HEK293T (cell line): ENCODE measurements at regions not wholly inside any gene's neighbourhood (a gene's known extent, or its start where the extent isn't known, plus 50 kb on each side); places are given as distances from the start of the nearest gene placed in this dataset.

Source experiments
- CTCF ChIA-PET: fragments of 350-600 bp; formaldehyde crosslinking; extraction: SDS; loops from one replicate; lab custom pipeline; 2021; ENCODE audit warnings: antibody characterized with exemption, inconsistent platforms; lab: Yijun Ruan, JAX
- POLR2A ChIA-PET: fragments of 350-600 bp; formaldehyde crosslinking; extraction: SDS; loops from one replicate; lab custom pipeline; 2020; ENCODE audit warnings: antibody characterized with exemption, inconsistent platforms; lab: Yijun Ruan, JAX
- DNase-seq: peaks from one replicate; pipeline ENCODE4 v3.0.0; 2012; ENCODE audit warnings: mixed read lengths; ENCODE audit errors: extremely low spot score
- ARNT ChIP-seq: fragments of 450-650 bp; IDR thresholded peaks from 2 replicates; pipeline ENCODE4 v1.6.1; 2017; ENCODE audit warnings: mild to moderate bottlenecking
- BHLHE40 ChIP-seq: fragments of 450-650 bp; IDR thresholded peaks from 2 replicates; pipeline ENCODE4 v1.6.1; 2016; ENCODE audit warnings: mild to moderate bottlenecking, moderate library complexity, borderline replicate concordance
- CTBP1 ChIP-seq: fragments of 450-650 bp; IDR thresholded peaks from 2 replicates; pipeline ENCODE4 v1.6.1; 2016; ENCODE audit warnings: borderline replicate concordance
- ELF4 ChIP-seq: fragments of 450-650 bp; IDR thresholded peaks from 2 replicates; pipeline ENCODE4 v1.6.1; 2017; ENCODE audit warnings: antibody characterized with exemption
- FOXA1 ChIP-seq: fragments of 450-650 bp; IDR thresholded peaks from 2 replicates; pipeline ENCODE4 v1.6.1; 2016; ENCODE audit warnings: mild to moderate bottlenecking
- FOXK2 ChIP-seq: fragments of 450-650 bp; IDR thresholded peaks from 2 replicates; pipeline ENCODE4 v1.6.1; 2016; ENCODE audit warnings: mild to moderate bottlenecking
- FOXM1 ChIP-seq: fragments of 450-650 bp; IDR thresholded peaks from 2 replicates; pipeline ENCODE4 v1.6.1; 2017; ENCODE audit warnings: mild to moderate bottlenecking, borderline replicate concordance
- HDGF ChIP-seq: fragments of 450-650 bp; IDR thresholded peaks from 2 replicates; pipeline ENCODE4 v1.6.1; 2017; ENCODE audit warnings: antibody characterized with exemption, borderline replicate concordance
- L3MBTL2 ChIP-seq: fragments of 450-650 bp; conservative IDR thresholded peaks from 2 replicates; pipeline ENCODE4 v1.6.1; 2016; ENCODE audit warnings: mild to moderate bottlenecking
- LEF1 ChIP-seq: fragments of 450-650 bp; IDR thresholded peaks from 2 replicates; pipeline ENCODE4 v1.6.1; 2017; ENCODE audit warnings: mild to moderate bottlenecking, borderline replicate concordance
- NFRKB ChIP-seq: fragments of 450-650 bp; IDR thresholded peaks from 2 replicates; pipeline ENCODE4 v1.6.1; 2016; ENCODE audit warnings: mild to moderate bottlenecking, moderate library complexity
- SP1 ChIP-seq: fragments of 450-650 bp; IDR thresholded peaks from 2 replicates; pipeline ENCODE4 v1.6.1; 2017
- SUZ12 ChIP-seq: fragments of 450-650 bp; IDR thresholded peaks from 2 replicates; pipeline ENCODE4 v1.6.1; 2016; ENCODE audit warnings: mild to moderate bottlenecking
- TARDBP ChIP-seq: fragments of 450-650 bp; IDR thresholded peaks from 2 replicates; pipeline ENCODE4 v1.6.1; 2016
- ZNF384 ChIP-seq: fragments of 450-650 bp; IDR thresholded peaks from 2 replicates; pipeline ENCODE4 v1.6.1; 2016
- TF ChIP-seq, protein P1 (sequence below): fragments of 450-650 bp; IDR thresholded peaks from 2 replicates; pipeline ENCODE4 v1.6.1; 2016

DNA sequence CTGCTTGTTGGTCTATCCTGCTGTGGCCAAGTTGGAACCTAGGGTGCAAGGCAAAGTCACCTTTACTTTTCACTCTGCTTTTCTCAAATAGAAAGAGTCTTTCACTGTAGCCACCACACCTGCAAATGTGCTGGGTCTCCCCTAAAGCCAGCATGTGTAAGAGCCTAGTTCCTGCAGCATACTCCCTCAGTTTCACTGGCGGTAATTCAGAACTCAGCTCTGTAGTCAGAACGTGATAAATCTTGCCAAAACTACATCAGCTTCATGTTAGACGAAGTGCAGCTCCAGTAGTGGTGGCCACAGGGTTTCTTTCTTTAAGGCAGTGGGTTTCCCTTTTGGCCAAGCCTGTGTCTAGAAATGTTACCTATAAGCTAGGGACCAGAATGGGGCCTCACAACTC lies 72.0 kb upstream of the HMGCLL1 start:
- TF ChIP-seq FOXK2 (no peak), BHLHE40 (no peak), FOXM1 (no peak), CTBP1 (no peak), ZNF384 (no peak), LEF1 (no peak), ARNT (no peak), FOXA1 (no peak), SUZ12 (no peak), TARDBP (no peak), L3MBTL2 (no peak), NFRKB (no peak), ELF4 (no peak)
- TF ChIP-seq, protein P1, sequence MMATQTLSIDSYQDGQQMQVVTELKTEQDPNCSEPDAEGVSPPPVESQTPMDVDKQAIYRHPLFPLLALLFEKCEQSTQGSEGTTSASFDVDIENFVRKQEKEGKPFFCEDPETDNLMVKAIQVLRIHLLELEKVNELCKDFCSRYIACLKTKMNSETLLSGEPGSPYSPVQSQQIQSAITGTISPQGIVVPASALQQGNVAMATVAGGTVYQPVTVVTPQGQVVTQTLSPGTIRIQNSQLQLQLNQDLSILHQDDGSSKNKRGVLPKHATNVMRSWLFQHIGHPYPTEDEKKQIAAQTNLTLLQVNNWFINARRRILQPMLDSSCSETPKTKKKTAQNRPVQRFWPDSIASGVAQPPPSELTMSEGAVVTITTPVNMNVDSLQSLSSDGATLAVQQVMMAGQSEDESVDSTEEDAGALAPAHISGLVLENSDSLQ, result no peak
- ChIA-PET CTCF (no interaction called here), POLR2A (no interaction called here)
- no peak for DNase-seq

DNA sequence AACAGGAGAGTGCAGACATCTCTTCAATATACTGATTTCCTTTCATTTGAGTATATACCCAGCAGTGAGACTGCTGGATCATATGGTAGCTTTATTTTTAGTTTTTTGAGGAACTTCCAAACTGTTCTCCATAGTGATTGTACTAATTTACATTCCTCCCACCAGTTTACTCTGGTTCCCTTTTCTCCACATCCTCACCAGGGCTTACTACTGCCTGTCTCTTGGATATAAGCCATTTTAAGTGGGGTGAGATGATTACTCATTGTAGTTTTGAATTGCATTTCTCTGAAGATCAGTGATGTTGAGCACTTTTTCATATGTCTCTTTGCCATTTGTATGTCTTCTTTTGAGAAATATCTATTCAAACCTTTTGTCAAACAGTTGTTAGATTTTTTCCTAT lies 64.9 kb upstream of the HMGCLL1 start:
- DNase-seq, result no peak
- ChIA-PET POLR2A (no interaction called here), CTCF (no interaction called here)
- no peak for TF ChIP-seq FOXA1

DNA sequence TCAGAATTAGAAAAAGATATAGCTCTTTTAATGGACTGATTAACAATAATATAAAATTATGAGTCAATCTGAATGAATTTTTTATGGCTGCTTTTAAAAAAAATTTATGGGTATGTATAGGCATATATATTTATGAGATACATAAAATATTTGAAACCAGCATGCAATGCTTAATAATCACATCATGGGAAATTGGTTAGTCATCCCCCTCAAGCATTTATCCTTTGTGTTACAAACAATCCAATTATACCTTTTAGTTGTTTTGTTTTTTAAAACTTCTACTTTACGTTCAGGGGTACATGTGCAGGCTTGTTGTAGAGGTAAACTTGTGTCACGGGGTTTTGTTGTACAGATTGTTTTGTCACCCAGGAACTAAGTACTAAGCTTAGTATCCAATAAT lies 63.4 kb upstream of the HMGCLL1 start:
- CTCF ChIA-PET, result no interaction called here
- no peak for TF ChIP-seq BHLHE40
- no peak for TF ChIP-seq TARDBP
- TF ChIP-seq FOXK2, result no peak
- no peak for TF ChIP-seq LEF1
- no peak for TF ChIP-seq SUZ12
- POLR2A ChIA-PET, result no interaction called here
- no peak for DNase-seq

DNA sequence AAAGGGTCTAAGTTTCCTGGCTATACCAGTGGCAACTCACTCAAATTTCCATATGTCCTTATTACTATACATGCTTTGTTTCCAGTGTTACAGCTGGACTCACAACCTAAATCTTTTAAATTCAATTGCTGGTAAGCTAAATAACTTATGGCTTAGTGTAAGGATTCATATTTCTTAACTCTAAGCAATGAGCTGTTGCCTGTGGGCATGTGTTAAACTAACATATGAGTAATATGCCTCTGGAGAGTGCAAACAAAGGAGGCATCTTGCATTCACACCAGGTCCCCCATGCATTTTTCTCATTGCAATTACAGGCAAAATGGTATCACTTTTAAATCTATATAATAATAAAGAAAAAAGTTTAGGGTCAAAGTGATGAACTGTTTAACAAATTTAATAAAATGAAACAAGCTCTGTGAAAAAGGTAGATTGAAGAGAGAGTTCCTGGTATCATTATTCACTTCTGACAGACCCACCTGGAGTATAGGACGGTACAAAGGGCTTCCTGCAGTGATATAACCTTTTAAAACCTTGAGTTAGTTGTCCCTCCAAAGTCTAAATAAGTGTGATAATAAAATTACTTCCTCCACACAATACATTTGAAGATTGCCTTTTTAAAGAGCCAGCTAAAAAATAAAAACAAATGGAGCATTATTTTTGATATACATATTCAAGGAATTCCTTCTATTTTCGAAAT lies 57.6 kb upstream of the HMGCLL1 start:
- no peak for TF ChIP-seq ELF4
- TF ChIP-seq, protein P1, result 0 out of 2 replicates have a peak, but pooled peaks have one; percentile 2
- DNase-seq, result no peak
- ChIA-PET POLR2A (no interaction called here), CTCF (interaction anchor here (0.5 kb wide), 1 partner anchor 202 kb away, joined by 3 read pairs; no protein-coding TSS in a partner anchor)

DNA sequence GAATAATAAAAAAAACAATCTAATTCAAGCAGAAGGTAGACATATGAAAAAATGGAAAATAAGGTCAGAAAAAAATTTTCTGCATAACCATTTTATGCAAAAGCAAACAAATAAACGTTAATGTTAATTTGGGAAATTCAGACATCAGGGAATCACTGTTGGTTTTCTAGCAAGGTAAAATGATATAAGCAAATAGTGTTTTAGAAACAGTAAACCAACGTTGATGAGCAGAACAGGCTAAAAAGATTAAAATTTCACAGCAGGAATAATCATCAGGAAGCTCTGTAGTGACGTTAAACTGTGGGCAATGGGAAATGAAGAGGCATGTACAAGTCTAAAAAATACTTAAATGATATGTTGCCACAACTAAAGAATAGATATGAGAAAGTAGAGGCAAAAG lies 54.5 kb upstream of the HMGCLL1 start:
- CTCF ChIA-PET, result no interaction called here
- TF ChIP-seq SUZ12 (no peak), ZNF384 (no peak), FOXK2 (no peak), L3MBTL2 (no peak), TARDBP (no peak), FOXM1 (no peak), HDGF (no peak), NFRKB (no peak), SP1 (no peak), ELF4 (no peak), CTBP1 (no peak), BHLHE40 (no peak), ARNT (no peak), LEF1 (no peak), FOXA1 (no peak)
- TF ChIP-seq, protein P1, result no peak
- no peak for DNase-seq
- POLR2A ChIA-PET, result no interaction called here

DNA sequence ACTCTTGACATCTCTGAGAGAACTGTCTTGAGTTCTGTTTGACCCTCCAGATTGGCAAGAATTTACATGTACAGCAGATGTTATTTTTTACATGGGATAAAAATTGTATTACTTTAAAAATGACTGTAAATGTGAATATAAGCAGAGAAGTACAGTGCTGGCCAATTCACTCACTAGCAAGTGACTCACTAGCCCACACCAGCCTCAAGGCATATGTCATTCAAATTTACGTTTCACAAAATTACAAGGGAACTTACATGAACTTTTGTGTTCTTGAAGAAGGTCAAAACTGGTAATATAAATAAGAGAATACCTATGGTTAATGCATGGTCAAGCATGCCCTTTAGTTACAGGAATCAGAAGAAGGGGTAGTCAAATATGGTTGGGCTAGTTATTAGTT lies 54.0 kb upstream of the HMGCLL1 start:
- POLR2A ChIA-PET, result no interaction called here
- CTCF ChIA-PET, result no interaction called here
- TF ChIP-seq SUZ12, result no peak
- TF ChIP-seq FOXA1, result no peak
- TF ChIP-seq, protein P1, result 0 out of 2 replicates have a peak, but pooled peaks have one; percentile 12
- DNase-seq, result no peak
